Motor neuron (in vitro differentiated cells): ENCODE measurements at regions not wholly inside any gene's neighbourhood (a gene's known extent, or its start where the extent isn't known, plus 50 kb on each side); places are given as distances from the start of the nearest gene placed in this dataset.

Experiments
- ATAC-seq, 8 experiments: fragments of 200-7000 bp; cut with Tn5 transposase; replicated peaks in 6 of 8; 2 replicates each; pipeline ENCODE4 v1.8.0; 2021; ENCODE audit warnings: mild to moderate bottlenecking in 8 of 8, moderate library complexity in 8 of 8
- H3K27ac ChIP-seq, 2 donors: fragments of 250-450 bp; sonication (Bioruptor Pico); 2 replicates each; pipeline ENCODE4 v1.9.0; 2021; ENCODE audit warnings: antibody characterized with exemption in 2 of 2, mild to moderate bottlenecking in 2 of 2, moderate library complexity in 1 of 2
- H3K4me1 ChIP-seq, 2 donors: fragments of 250-450 bp; sonication (Bioruptor Pico); replicated peaks in 1 of 2; 2 replicates each; pipeline ENCODE4 v1.6.1; 2021; ENCODE audit warnings: antibody characterized with exemption in 2 of 2, mild to moderate bottlenecking in 2 of 2, moderate library complexity in 1 of 2
- H3K4me3 ChIP-seq, 5 donors: fragments of 250-450 bp; sonication (Bioruptor Pico); 2 replicates each; pipeline ENCODE4 v1.9.0; 2021; ENCODE audit warnings: antibody characterized with exemption in 5 of 5, mild to moderate bottlenecking in 5 of 5, moderate library complexity in 4 of 5
- WGBS, 10 experiments: fragments of 450-650 bp; shearing (Covaris generic); methylation state at CpG; one replicate each; pipeline ENCODE4 v1.0.0; 2022; 5-methylcytosine and 5-hydroxymethylcytosine counted together
- in situ Hi-C, 9 experiments: fragments of 400-800 bp; cut with MboI; loops; one replicate each; pipeline ENCODE4 v1.15.0; 2021; ENCODE audit warnings: low sequenced_read_pairs in 9 of 9, low pct_unique_long_range_greater_than_20kb in 2 of 9; ENCODE audit not compliant: unreplicated experiment in 9 of 9

DNA sequence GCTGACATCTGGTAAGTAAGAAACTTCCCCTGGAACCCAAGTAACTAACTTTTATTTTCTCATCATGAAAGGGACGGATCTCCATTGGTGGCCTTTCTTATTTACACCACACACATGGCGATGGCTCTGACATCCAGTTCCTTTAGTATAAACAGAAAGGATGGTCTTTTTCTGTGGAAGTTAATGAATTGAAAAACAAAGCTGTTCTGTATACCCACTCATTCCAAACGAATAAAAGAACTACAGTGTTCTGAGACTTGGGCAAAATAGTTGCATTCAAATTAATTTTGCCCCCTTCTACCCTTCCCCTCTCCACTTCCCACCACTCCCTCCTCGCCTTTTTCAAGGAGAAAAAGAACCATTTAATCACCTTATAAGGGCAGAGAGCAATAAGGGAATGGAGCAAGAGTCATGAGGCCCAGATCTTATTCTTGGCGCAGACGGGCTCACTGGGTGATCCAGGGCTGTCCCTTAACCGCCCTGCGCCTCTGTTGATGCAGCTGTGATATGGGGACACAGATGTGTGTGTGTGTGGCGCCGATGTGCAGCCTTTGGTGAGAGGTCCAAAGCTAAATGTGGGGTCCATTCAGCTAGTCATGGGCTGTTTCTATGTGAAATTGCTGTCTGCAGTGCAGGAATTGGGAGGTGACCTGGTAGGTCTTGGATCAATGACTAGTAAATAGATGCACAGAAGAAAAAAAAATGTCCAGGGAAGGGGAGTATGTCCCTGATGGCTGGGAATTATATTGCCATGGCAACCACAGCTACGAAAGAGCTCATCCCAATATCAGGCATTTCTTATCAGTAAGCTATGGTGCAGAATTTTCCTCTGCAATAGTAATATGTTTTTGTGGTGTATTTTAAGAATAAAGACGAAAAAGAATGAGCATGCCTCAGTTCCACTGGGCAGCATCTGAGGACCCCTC, 141.5 kb upstream of the ERCC6L2 start:
- ATAC-seq, result peak in 5 of 8 experiments; percentile 24 to 51 (median 43)
- 19 to 83% (median 59%) methylated on average over 1 to 5 of the region's 12 CpGs for WGBS, 10 experiments
- Histone ChIP-seq H3K4me1 (peaks cover 12 to 18% of the 10 kb centered on the region in 2 donors), H3K4me3 (no peak overlapping the region), H3K27ac (no peak overlapping the region)
- in situ Hi-C loops, result no loop called here

DNA sequence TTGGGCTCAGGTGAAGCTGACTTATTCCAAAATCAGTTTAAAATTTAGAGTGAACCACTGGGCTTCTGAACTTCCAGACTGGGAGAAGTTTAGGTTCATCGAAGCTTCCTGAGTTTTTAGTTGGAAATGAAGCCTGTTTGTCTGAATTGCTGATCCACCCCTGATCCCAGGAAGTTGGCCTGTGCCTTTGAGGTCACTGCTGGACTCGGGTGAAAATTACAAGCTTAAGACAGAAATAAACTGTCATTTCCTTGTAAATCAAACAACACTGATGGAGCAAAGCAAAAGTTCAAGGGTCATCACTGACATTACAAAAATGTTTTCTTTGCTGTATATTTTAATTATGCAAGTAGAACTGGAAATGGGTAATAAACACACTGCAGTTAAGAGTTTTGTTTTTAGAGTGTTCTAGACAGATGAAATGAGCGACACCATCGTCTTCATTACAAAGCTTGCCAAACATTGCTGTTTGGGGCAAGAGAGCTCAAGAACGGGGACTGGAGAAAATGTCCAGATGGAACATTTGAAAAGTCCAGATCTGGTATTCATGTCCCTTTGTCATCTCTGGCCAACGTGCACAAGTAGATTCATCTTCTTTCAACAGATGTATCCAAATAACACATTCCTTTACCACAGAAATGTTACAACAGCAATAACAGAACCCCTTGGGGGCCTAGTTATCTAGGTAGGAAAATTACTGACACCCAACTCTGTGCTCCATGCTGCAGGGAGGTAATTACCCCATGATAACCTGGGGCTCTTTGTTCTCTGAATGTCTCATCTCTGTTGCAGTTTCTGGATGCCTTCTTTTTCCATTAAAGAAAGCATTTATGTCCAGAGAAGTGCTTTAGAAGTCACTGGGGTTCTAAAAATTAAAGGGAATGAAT, 142.4 kb upstream of the ERCC6L2 start:
- in situ Hi-C loops, result no loop called here
- peaks cover 12 to 18% of the 10 kb centered on the region in 2 donors for H3K4me1 ChIP-seq
- H3K4me3 ChIP-seq, result no peak overlapping the region
- no peak for ATAC-seq
- H3K27ac ChIP-seq, result no peak overlapping the region
- 6 to 95% (median 76%) methylated on average over 2 to 6 of the region's 6 CpGs; no CpG with 5 or more reads in 1 of the 10 experiments for WGBS, 10 experiments

DNA sequence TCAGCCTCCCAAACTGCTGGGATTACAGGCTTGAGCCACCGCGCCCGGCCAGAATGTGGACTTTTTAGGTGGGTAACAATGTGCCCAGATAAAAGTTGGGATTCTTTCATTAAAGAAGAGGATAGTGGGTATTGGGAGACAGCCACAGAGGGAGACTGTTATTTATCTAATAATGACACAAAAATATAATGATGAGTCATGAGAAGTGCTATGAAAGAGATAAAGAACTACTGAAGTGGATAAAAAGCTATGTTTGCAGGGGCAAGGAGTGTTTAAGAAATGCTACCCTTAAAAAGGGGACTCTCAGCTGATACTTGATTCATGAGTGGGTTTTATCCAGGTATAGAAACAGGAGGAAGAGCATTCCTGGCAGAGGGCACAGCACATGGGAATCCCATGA, 143.6 kb upstream of the ERCC6L2 start:
- no peak overlapping the region for H3K4me3 ChIP-seq
- 58 to 81% (median 73%) methylated on average over 3 of the region's 3 CpGs; no CpG with 5 or more reads in 6 of the 10 experiments for WGBS, 10 experiments
- no peak for ATAC-seq
- H3K27ac ChIP-seq, result no peak overlapping the region
- H3K4me1 ChIP-seq, result peaks cover 12 to 18% of the 10 kb centered on the region in 2 donors
- in situ Hi-C loops, result no loop called here

DNA sequence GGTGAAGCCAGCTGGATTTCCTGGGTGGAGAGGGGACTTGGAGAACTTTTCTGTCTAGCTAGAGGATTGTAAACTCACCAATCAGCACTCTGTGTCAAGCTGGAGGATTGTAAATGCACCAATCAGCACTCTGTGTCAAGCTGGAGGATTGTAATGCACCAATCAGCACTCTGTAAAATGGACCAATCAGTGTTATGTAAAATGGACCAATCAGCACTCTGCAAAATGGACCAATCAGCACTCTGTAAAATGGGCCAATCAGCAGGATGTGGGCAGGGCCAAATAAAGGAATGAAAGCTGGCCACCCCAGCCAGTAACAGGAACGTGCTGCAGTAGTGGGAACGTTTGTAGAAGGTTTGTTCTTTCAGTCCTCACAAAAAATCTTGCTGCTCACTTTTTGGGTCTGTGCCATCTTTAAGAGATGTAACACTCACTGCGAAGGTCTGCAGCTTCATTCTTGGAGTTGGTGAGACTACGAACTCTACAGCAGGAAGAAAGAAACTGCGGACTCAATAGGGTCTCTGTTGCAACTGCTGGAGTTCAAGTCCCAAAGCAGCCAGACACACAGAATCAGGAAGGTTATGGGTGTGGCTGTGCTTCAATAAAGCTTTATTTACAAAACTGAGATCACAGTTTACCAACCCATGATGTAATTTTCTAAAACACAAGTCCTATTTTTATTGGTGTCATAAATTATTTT, 145.7 kb upstream of the ERCC6L2 start:
- Histone ChIP-seq H3K4me3 (no peak overlapping the region), H3K27ac (no peak overlapping the region), H3K4me1 (peaks cover 12 to 16% of the 10 kb centered on the region in 2 donors)
- 35 to 100% (median 85%) methylated on average over 2 to 5 of the region's 5 CpGs; no CpG with 5 or more reads in 1 of the 10 experiments for WGBS, 10 experiments
- no peak for ATAC-seq
- in situ Hi-C loops, result loop anchor here in 1 of 9 experiments (10.0 kb wide), 1 partner anchor 485 kb away; no protein-coding TSS in a partner anchor

DNA sequence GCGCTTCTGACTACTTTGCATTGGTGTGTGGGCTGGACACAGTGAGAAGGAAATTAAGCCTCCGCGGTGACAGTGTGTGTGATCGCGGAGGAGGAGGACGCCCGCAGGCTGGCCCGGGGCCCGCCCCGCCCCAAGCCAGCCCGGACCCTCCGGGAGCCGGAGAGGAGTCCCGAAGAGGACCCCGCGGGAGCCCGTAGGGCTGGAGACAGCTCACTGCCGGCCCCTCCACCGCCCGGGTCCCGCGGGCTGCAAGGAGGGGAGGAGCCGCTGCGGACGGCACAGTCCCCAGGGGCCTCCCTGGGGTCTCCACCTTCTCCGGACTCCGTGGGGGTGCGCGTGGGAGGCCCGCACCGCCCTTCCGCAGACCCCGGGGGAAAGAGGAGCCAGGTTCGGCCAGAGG, 146.4 kb upstream of the ERCC6L2 start:
- ATAC-seq, result no peak
- 80 to 100% (median 92%) methylated on average over 2 to 9 of the region's 34 CpGs; no CpG with 5 or more reads in 7 of the 10 experiments for WGBS, 10 experiments
- H3K4me1 ChIP-seq, result peaks cover 5 to 8% of the 10 kb centered on the region in 2 donors
- no peak overlapping the region for H3K27ac ChIP-seq
- in situ Hi-C loops, result loop anchor here in 1 of 9 experiments (10.0 kb wide), 1 partner anchor 486 kb away; no protein-coding TSS in a partner anchor
- H3K4me3 ChIP-seq, result no peak overlapping the region

DNA sequence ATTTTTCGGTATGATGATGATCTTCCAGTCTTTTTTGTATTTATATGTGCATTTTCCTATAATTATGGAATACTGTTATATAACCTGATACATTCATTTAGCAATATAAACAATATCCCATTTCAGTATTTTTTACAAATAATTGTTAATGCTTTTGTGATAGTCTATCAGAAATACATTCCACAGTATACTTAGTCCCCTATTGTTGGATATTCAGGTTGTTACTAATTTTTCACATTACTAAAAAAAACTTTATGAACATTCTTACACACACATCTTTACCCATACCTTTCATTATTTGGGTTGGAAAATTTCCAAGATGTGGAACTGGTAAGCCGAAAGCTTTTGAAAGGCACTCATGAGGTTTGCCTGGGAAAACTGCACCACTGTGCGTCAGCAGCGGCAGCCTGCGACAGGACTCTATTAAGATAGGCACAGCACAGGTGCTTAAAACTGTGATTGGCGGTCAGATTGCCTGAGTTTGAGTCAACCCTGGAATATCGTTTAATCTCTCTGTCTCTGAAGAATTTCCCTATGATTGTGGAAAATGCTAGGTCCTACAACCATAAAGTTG, 147.5 kb upstream of the ERCC6L2 start:
- no peak overlapping the region for H3K27ac ChIP-seq
- H3K4me1 ChIP-seq, result no peaks in the 10 kb centered on the region
- in situ Hi-C loops, result loop anchor here in 1 of 9 experiments (10.0 kb wide), 1 partner anchor 487 kb away; no protein-coding TSS in a partner anchor
- H3K4me3 ChIP-seq, result no peak overlapping the region
- no peak for ATAC-seq
- WGBS, 10 experiments, result 55 to 100% (median 96%) methylated on average over 1 to 7 of the region's 7 CpGs

DNA sequence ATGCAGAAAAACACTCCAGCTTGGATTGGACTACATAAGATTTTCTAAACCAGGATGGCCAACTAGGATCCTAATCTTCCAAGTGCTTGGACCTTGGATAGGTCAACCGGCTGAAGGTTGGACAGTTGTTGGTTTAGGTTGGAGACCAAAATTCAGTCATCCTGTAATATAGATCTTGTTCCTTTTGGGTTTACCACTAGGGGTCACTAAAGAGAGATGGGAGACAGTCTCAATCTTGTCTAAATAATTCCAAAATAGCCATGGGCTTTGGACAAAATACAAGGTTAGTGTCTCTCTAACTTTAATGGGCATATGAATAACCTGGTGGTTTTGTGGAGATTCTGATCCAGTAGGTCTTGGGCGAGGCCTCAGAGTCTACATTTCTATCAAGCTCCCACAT, 148.7 kb upstream of the ERCC6L2 start:
- WGBS, 10 experiments, result 60 to 100% (median 80%) methylated on average over 1 to 2 of the region's 2 CpGs; no CpG with 5 or more reads in 3 of the 10 experiments
- peak in 3 of 8 experiments; percentile 72 to 76 (median 76) for ATAC-seq
- no peak overlapping the region for H3K27ac ChIP-seq
- in situ Hi-C loops, result loop anchor here in 1 of 9 experiments (10.0 kb wide), 1 partner anchor 488 kb away; no protein-coding TSS in a partner anchor
- no peaks in the 10 kb centered on the region for H3K4me1 ChIP-seq
- no peak overlapping the region for H3K4me3 ChIP-seq

DNA sequence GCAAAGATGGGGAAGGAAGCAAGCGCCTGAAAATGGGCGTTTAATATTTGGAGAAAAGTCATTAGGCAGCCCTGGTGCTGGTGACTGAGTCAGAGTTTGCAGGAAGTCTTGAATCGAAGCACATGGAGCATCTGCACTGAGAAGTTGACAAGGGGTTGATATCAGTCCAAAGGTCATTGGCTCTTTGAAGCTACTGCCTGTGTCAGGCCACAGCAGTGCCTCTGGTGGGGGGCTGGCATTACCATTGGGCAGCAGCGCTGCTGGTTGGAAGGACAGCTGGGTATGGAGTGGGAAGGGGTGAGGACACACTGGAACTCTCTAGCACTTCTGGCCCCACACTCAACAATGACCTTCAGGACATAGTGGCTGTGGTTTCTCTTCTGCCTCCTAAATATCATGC, 150.4 kb upstream of the ERCC6L2 start:
- Histone ChIP-seq H3K27ac (no peak overlapping the region), H3K4me3 (no peak overlapping the region), H3K4me1 (no peaks in the 10 kb centered on the region)
- in situ Hi-C loops, result loop anchor here in 1 of 9 experiments (10.0 kb wide), 1 partner anchor 490 kb away; no protein-coding TSS in a partner anchor
- ATAC-seq, result no peak
- WGBS, 10 experiments, result 0 to 95% (median 79%) methylated on average over 1 to 4 of the region's 4 CpGs; no CpG with 5 or more reads in 2 of the 10 experiments

DNA sequence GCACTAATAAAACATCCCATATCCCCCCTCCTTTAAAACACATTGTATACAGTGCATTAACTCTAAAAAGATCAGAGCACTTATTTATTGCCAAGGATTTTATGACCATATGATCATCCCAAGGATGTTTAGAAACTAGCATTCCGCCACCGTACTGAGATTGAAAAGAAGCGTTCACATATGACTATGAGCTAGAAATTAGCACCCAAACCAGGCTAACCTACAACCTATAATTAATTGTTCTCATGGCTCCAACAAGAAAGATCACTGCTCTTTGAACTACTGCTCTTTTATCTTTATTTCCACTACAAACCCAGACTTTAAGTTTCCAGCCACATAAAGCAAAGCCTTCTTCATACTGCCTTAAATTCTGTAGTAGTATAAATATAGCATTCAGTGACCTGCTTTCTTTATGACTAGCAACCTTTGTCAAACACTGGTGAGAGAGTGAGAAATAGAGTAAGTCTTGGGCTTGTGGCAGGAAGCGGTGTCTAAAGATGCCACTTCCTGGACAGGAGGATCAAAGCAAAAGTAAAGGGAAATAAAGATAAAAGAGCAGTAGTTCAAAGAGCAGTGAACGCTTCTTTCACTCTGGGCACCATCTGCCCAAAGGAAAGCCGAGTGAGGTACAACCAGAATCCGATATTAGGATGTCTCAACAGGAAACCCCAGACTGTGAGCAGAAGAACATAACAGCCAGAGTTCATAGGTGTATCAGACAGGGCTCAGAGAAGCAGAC, 151.1 kb upstream of the ERCC6L2 start:
- ATAC-seq, result no peak
- H3K27ac ChIP-seq, result no peak overlapping the region
- H3K4me3 ChIP-seq, result no peak overlapping the region
- in situ Hi-C loops, result loop anchor here in 1 of 9 experiments (10.0 kb wide), 1 partner anchor 490 kb away; no protein-coding TSS in a partner anchor
- H3K4me1 ChIP-seq, result no peaks in the 10 kb centered on the region
- WGBS, 10 experiments, result 68 to 100% (median 87%) methylated on average over 1 to 7 of the region's 7 CpGs; no CpG with 5 or more reads in 1 of the 10 experiments

DNA sequence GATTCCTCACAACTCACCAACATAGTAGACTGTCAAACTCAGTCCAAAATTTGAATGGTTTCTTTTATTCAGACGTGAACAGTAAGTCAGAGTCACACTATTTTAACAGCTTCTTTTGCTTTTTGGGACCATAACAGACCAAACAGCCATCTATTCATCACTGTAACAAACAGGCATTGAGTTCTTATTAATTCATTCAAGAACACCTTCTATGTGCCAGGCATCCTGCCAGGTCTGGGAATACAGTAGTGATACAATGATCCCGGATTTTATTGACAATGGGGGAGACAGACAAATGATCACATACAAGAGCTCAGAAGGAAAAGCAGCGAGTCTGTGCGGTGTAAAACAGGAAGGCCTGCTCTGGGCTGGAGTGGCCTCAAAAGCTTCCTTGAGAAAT, 153.3 kb upstream of the ERCC6L2 start:
- 42 to 100% (median 85%) methylated on average over 1 to 4 of the region's 4 CpGs; no CpG with 5 or more reads in 1 of the 10 experiments for WGBS, 10 experiments
- ATAC-seq, result peak in 1 of 8 experiments; percentile 39
- no peaks in the 10 kb centered on the region for H3K4me1 ChIP-seq
- no peak overlapping the region for H3K4me3 ChIP-seq
- H3K27ac ChIP-seq, result no peak overlapping the region
- in situ Hi-C loops, result loop anchor here in 1 of 9 experiments (10.0 kb wide), 1 partner anchor 493 kb away; no protein-coding TSS in a partner anchor

DNA sequence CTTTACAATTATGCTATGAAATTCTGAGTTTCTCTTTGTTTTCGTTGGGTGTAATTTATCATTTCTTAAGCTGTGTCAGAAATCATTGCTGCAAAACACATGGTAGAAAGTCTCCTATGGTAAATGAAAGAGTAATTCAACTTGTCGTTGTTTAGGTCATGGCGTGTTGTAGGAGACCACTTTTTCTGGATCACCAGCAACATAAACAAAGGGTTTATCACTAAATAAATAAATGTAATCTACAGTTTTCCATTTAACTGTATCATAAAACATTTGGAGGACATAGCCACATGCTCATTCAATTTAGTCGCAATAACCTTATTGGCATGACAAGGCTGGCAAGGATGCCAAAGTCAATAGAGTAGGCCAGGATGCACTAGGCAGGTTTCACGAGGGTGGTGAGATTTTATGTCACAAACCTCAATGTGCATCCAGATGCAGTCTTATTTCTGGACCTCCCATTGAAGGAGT, 154.4 kb upstream of the ERCC6L2 start:
- 30 to 100% (median 85%) methylated on average over 2 to 5 of the region's 5 CpGs for WGBS, 10 experiments
- H3K4me3 ChIP-seq, result no peak overlapping the region
- no peaks in the 10 kb centered on the region for H3K4me1 ChIP-seq
- no peak for ATAC-seq
- H3K27ac ChIP-seq, result no peak overlapping the region
- in situ Hi-C loops, result loop anchor here in 1 of 9 experiments (10.0 kb wide), 1 partner anchor 494 kb away; no protein-coding TSS in a partner anchor
